Right lobe of liver (tissue), 4 donors: ENCODE measurements at regions not wholly inside any gene's neighbourhood (a gene's known extent, or its start where the extent isn't known, plus 50 kb on each side); places are given as distances from the start of the nearest gene placed in this dataset.

Source experiments
- CTCF ChIP-seq, 4 donors: fragments of 200-600 bp in 3 of 4; fragments of 450-650 bp in 1 of 4; IDR thresholded peaks; one replicate each; pipeline versions ENCODE4 v1.5.1 to v1.8.0; 2016 to 2022; ENCODE audit warnings: antibody characterized with exemption in 4 of 4, mild to moderate bottlenecking in 2 of 4
- POLR2A ChIP-seq: fragments of 450-650 bp; IDR thresholded peaks from one replicate; pipeline ENCODE4 v1.6.1; 2017; ENCODE audit warnings: antibody characterized with exemption, mild to moderate bottlenecking
- donor health status: DM: no; HTN: no; CAD: no.
- donor health status: DM: no; HTN: no; CAD: no.
- donor health status: DM: no; HTN: yes; CAD: no.

- TF ChIP-seq CTCF (IDR thresholded peaks at IDR 0.05) (no peak), POLR2A (no peak)
Observed at GRCh38 chr1:220430059-220430458, 97.9 kb upstream of the MARK1 start.
